ENCODE measurements at regions not wholly inside any gene's neighbourhood (a gene's known extent, or its start where the extent isn't known, plus 50 kb on each side); places are given as distances from the start of the nearest gene placed in this dataset.

DNA sequence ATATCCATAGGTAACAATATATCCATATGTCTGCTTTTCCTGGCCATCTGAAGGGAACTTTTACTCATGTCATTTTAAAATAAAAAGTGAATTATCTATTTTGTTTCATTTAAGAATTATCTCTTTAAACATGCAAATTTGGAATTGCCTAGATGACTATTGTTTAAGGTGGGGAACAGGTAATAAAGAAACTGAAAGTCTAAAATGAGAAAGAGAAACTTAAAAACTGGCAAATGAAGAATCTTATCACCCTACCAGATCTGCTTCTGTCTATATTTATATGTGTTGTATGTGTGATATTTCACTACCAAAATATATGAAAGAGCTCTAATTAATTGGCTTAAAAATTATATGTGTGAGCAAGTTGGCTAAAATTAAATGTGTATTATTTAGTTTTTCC is 243.2 kb upstream of the KCNH7 start:
- no peak overlapping the region for H3K4me3 ChIP-seq
- intact Hi-C loops (cut with DNase I, micrococcal nuclease), result no loop called here
- no peak for TF ChIP-seq CTCF (IDR thresholded peaks at IDR 0.05)
- ATAC-seq (no peak), DNase-seq (no peak)
- no peaks in the 10 kb centered on the region for H3K9me3 ChIP-seq
- no peaks in the 10 kb centered on the region for H3K4me1 ChIP-seq (ENCODE audit: low read depth)
- no peaks in the 10 kb centered on the region for H3K36me3 ChIP-seq (ENCODE audit: low read depth)

- Histone ChIP-seq H3K4me1 (ENCODE audit: low read depth) (no peaks in the 10 kb centered on the region), H3K9me3 (no peaks in the 10 kb centered on the region), H3K36me3 (ENCODE audit: low read depth) (no peaks in the 10 kb centered on the region), H3K4me3 (no peak overlapping the region)
- intact Hi-C loops (cut with DNase I, micrococcal nuclease), result no loop called here
- ATAC-seq (no peak), DNase-seq (no peak)
- no peak for TF ChIP-seq CTCF (IDR thresholded peaks at IDR 0.05)
Observed at GRCh38 chr2:163077241-163077640, 238.7 kb upstream of the KCNH7 start.

- no peak for TF ChIP-seq CTCF (IDR thresholded peaks at IDR 0.05)
- DNase-seq (no peak), ATAC-seq (no peak)
- Histone ChIP-seq H3K9me3 (no peaks in the 10 kb centered on the region), H3K4me1 (ENCODE audit: low read depth) (no peaks in the 10 kb centered on the region), H3K36me3 (ENCODE audit: low read depth) (no peaks in the 10 kb centered on the region), H3K4me3 (no peak overlapping the region)
- intact Hi-C loops (cut with DNase I, micrococcal nuclease), result no loop called here
Observed at GRCh38 chr2:163066085-163066484, 227.5 kb upstream of the KCNH7 start.

GRCh38 chr2:163062524-163062923 is 224.0 kb upstream of the KCNH7 start:
- DNase-seq (no peak), ATAC-seq (no peak)
- Histone ChIP-seq H3K4me3 (no peak overlapping the region), H3K4me1 (ENCODE audit: low read depth) (no peaks in the 10 kb centered on the region), H3K9me3 (no peaks in the 10 kb centered on the region), H3K36me3 (ENCODE audit: low read depth) (no peaks in the 10 kb centered on the region)
- TF ChIP-seq CTCF (IDR thresholded peaks at IDR 0.05), result no peak
- intact Hi-C loops (cut with DNase I, micrococcal nuclease), result no loop called here

DNA sequence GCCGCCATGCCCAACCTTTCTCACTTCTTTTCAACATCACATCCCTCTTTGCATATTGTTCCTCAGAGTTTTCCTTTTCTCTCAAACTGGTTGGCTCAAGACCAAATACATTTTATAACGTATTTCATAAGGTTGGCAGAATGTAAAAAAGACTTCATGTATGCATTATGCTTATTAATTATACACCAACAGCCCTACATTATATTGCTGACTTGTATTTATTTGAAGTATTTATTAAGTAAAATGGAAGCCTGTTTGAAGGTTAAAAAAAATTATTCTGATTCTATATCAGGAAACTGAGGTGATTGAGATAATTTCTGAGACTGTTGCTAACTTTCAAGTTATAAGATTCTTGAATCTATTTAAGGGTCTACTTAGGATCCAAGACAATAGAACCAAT is 208.0 kb upstream of the KCNH7 start:
- H3K4me3 ChIP-seq, result no peak overlapping the region
- TF ChIP-seq CTCF (IDR thresholded peaks at IDR 0.05), result no peak
- DNase-seq (no peak), ATAC-seq (no peak)
- no peaks in the 10 kb centered on the region for H3K36me3 ChIP-seq (ENCODE audit: low read depth)
- H3K9me3 ChIP-seq, result no peaks in the 10 kb centered on the region
- intact Hi-C loops (cut with DNase I, micrococcal nuclease), result no loop called here
- H3K4me1 ChIP-seq (ENCODE audit: low read depth), result no peaks in the 10 kb centered on the region

GRCh38 chr2:163045830-163046229 is 207.3 kb upstream of the KCNH7 start:
- Histone ChIP-seq H3K4me3 (no peak overlapping the region), H3K36me3 (ENCODE audit: low read depth) (no peaks in the 10 kb centered on the region), H3K9me3 (no peaks in the 10 kb centered on the region), H3K4me1 (ENCODE audit: low read depth) (no peaks in the 10 kb centered on the region)
- intact Hi-C loops (cut with DNase I, micrococcal nuclease), result no loop called here
- DNase-seq, result no peak
- ATAC-seq, result no peak
- no peak for TF ChIP-seq CTCF (IDR thresholded peaks at IDR 0.05)

All from mucosa of descending colon (tissue), 3 donors.